Left ventricle myocardium superior (tissue), 1 donor: ENCODE measurements at regions not wholly inside any gene's neighbourhood (a gene's known extent, or its start where the extent isn't known, plus 50 kb on each side); places are given as distances from the start of the nearest gene placed in this dataset.

Experiments used
- ATAC-seq: fragments of 200-7000 bp; cut with Tn5 transposase; one replicate; pipeline ENCODE4 v1.9.1; 2020; ENCODE audit warnings: mild to moderate bottlenecking, moderate library complexity
- DNase-seq: peaks from one replicate; pipeline ENCODE4 v3.0.0-alpha.2; 2020
- intact Hi-C: fragments of 100-400 bp; cut with micrococcal nuclease; formaldehyde crosslinking; loops from one replicate; pipeline ENCODE4 v1.11.0; 2022
- donor health status: DM: no; HTN: yes; CAD: no; lungs with severe emphysema.

- intact Hi-C loops = no loop called here
- ATAC-seq = no peak
Measured at GRCh38 chr2:118706844-118707243, 140.6 kb downstream of the EN1 start.

GRCh38 chr2:118706371-118706770, 141.1 kb downstream of the EN1 start:
- DNase-seq = no peak
- intact Hi-C loops = no loop called here
- no peak for ATAC-seq

More at GRCh38 chr2:118706844-118707243, 140.6 kb downstream of the EN1 start:
- no peak for DNase-seq

GRCh38 chr2:118705032-118705431, 142.4 kb downstream of the EN1 start:
- no peak for DNase-seq
- no peak for ATAC-seq
- intact Hi-C loops = no loop called here

DNA sequence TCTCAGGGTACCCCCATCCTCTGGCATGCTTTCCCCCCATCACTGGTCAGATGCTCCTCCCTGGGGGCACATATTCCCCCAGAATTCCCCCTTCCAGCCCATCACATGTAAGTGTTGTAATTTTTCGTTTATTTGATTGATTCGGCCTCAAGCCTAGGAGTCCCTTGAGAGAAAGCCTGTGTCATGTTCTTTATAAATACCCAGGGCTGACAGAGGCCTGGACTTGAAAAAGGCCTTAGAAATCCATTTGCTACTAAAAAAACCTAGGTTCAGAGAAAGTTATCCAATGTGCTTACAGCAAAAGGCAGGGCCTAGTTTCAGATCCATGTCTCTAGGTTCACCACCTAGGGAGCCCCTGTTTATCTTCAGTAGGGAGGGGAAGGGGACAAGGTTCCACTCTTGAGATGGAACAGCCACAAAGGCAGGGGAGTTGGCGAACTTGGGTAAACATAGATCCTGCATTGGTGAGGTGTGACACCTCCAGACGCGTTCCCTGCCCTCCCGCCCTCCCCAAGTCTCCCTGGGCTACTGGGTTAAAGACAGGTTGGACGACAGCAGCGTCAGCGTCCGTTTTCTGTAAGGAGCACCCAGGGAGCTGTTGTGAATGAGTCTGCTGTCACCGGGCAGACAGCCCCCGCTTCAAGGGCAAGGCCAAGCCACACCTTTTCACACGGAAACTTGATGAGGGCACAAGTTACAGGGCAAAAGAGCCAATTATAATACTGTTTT, 147.8 kb downstream of the EN1 start:
- no peak for DNase-seq
- intact Hi-C loops = no loop called here
- no peak for ATAC-seq

GRCh38 chr2:118698564-118698963, 148.9 kb downstream of the EN1 start:
- ATAC-seq = no peak
- DNase-seq = no peak
- intact Hi-C loops = no loop called here

- intact Hi-C loops = no loop called here
- ATAC-seq (no peak), DNase-seq (no peak)
Measured at GRCh38 chr2:118697781-118698180, 149.7 kb downstream of the EN1 start.

DNA sequence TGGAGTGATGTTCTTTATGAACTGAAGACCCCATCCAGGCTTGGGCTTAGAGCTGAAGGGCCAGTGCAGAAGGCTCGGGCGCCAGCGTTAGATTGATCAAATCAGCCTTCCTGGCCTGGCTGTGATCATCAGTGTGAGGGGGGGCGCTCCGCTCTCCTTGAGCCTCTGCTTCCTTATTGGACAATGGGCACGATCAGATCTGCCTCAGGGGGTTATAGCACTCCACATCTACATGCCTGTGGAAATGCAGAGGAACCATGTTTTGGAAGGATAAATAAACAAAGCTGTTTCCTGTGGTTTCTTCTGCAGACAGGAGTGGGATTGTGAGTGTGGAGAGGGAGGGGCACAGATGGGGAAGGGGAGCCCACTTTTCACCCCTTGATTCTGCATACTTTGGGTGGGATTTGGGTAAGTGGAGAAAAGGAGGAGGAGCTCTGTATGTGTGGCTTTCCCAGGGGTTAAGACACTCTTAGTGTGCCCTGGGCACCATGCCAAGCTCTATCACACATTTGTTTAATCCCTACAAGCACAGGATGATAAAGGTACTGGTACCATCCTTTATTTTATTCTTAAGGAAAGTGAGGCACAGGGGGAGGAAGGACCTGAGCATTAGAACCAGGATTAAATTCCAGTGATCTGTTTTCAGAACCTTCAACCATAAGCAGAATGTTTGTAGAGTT, 150.5 kb downstream of the EN1 start:
- ATAC-seq (no peak), DNase-seq (no peak)
- intact Hi-C loops = no loop called here

GRCh38 chr2:118693287-118693822, 154.1 kb downstream of the EN1 start:
- intact Hi-C loops = no loop called here
- no peak for ATAC-seq

GRCh38 chr2:118689874-118690273, 157.6 kb downstream of the EN1 start:
- ATAC-seq (no peak), DNase-seq (no peak)

More at GRCh38 chr2:118693287-118693822, 154.1 kb downstream of the EN1 start:
- DNase-seq = no peak

GRCh38 chr2:118689456-118689855, 158.0 kb downstream of the EN1 start:
- no peak for ATAC-seq
- DNase-seq = no peak
- intact Hi-C loops = no loop called here

More at GRCh38 chr2:118689874-118690273, 157.6 kb downstream of the EN1 start:
- intact Hi-C loops = no loop called here

DNA sequence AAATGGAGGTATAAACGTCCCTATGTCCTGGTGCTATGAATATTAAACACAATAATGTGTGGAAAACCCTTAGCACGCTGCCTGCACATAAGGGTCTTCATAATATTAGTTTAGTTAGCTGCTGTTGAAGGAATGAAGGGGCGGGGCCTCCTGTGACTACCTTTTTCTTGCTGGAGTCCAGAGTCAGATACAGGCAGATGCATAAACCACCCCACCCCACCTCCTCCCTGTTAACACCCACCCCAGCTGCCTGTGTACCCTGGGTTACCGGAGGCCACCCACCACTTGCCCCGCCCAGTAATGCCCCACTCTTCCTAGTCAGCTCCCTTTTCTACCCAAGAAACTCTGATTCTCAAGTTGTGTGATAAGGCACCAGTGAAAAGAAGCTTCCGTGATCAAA, 158.4 kb downstream of the EN1 start:
- DNase-seq (no peak), ATAC-seq (no peak)
- intact Hi-C loops = no loop called here

GRCh38 chr2:118687698-118688097, 159.8 kb downstream of the EN1 start:
- intact Hi-C loops = no loop called here
- ATAC-seq (peak; percentile 30), DNase-seq (no peak)

- DNase-seq = no peak
- intact Hi-C loops = no loop called here
Measured at GRCh38 chr2:118687192-118687591, 160.3 kb downstream of the EN1 start.

DNA sequence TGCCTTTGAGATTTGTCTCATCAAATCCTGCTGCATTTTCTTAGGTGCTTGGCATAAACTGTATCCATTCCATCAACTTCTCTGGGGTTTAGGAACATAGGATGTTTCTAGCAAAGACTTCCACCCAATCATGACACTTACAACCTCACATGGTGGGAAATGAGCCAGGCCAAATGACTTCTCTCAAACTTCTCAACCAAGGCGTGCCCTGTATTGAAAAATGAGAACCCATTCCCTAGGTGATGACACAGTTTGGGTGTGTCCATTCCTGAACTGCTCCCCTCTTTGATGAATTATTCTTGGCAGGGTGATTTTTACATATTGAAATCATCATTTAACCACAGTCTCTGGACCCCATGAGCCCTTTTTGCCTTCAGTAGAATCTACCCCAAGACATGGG, 161.1 kb downstream of the EN1 start:
- DNase-seq = no peak
- no peak for ATAC-seq
- intact Hi-C loops = no loop called here

More at GRCh38 chr2:118687192-118687591, 160.3 kb downstream of the EN1 start:
- no peak for ATAC-seq

- no peak for DNase-seq
- intact Hi-C loops = no loop called here
- ATAC-seq = no peak
Measured at GRCh38 chr2:118683460-118683859, 164.0 kb downstream of the EN1 start.

- intact Hi-C loops = no loop called here
- ATAC-seq = no peak
- DNase-seq = no peak
Measured at GRCh38 chr2:118678985-118679384, 168.5 kb downstream of the EN1 start.

GRCh38 chr2:118677546-118677945, 169.9 kb downstream of the EN1 start:
- DNase-seq (no peak), ATAC-seq (no peak)
- intact Hi-C loops = no loop called here

GRCh38 chr2:118675531-118675930, 171.9 kb downstream of the EN1 start:
- DNase-seq (no peak), ATAC-seq (no peak)
- intact Hi-C loops = no loop called here

GRCh38 chr2:118672571-118673158, 174.8 kb downstream of the EN1 start:
- intact Hi-C loops = no loop called here
- ATAC-seq (no peak), DNase-seq (no peak)
